Hepatocyte (in vitro differentiated cells): ENCODE measurements at regions not wholly inside any gene's neighbourhood (a gene's known extent, or its start where the extent isn't known, plus 50 kb on each side); places are given as distances from the start of the nearest gene placed in this dataset.

Experiments used
- CTCF ChIP-seq: fragments of 200-600 bp; sonication (generic); IDR thresholded peaks from 2 replicates; pipeline ENCODE4 v1.5.1; 2016; ENCODE audit warnings: antibody characterized with exemption, mild to moderate bottlenecking; ENCODE audit not compliant: poor library complexity
- EZH2phosphoT487 ChIP-seq: fragments of 200-600 bp; sonication (generic); IDR thresholded peaks from one replicate; pipeline ENCODE4 v1.6.1; 2018; ENCODE audit warnings: antibody characterized with exemption, mild to moderate bottlenecking, low read depth, moderate library complexity; ENCODE audit not compliant: unreplicated experiment, severe bottlenecking

GRCh38 chr20:18985551-18985950, 172.0 kb downstream of the SCP2D1 start:
- no peak for TF ChIP-seq CTCF
- TF ChIP-seq EZH2phosphoT487: no peak
